SH-SY5Y (cell line): ENCODE measurements at regions not wholly inside any gene's neighbourhood (a gene's known extent, or its start where the extent isn't known, plus 50 kb on each side); places are given as distances from the start of the nearest gene placed in this dataset.

Source experiments
- GATA2 ChIP-seq: IDR thresholded peaks from 2 replicates; pipeline ENCODE4 v1.6.1; 2011; ENCODE audit warnings: mild to moderate bottlenecking, low read depth, low read length
- GATA3 ChIP-seq: IDR thresholded peaks from 2 replicates; pipeline ENCODE4 v1.6.1; 2011; ENCODE audit warnings: low read depth, mild to moderate bottlenecking, low read length, moderate library complexity

- TF ChIP-seq GATA2 (no peak), GATA3 (no peak)
Observed at GRCh38 chr14:48616931-48617330, 941.5 kb upstream of the MDGA2 start.
